BLaER1 treated with 17β-estradiol and CSF1 and Interleukin-3, amounts not matched to agents 10 nM and 100 nM (cell line): ENCODE measurements at regions not wholly inside any gene's neighbourhood (a gene's known extent, or its start where the extent isn't known, plus 50 kb on each side); places are given as distances from the start of the nearest gene placed in this dataset.

Source experiments
- H3K27ac ChIP-seq, 11 experiments: shearing (Covaris generic); formaldehyde crosslinking; 2 replicates each; pipeline ENCODE4 v1.8.1; 2022
- H3K27me3 ChIP-seq, 11 experiments: shearing (Covaris generic); formaldehyde crosslinking; 2 replicates each; pipeline ENCODE4 v1.8.1; 2022
- H3K36me3 ChIP-seq, 11 experiments: shearing (Covaris generic); formaldehyde crosslinking; 2 replicates each; pipeline ENCODE4 v1.8.1; 2022
- H3K4me1 ChIP-seq, 10 experiments: shearing (Covaris generic); formaldehyde crosslinking; 2 replicates each; pipeline ENCODE4 v1.8.1; 2022
- H3K4me2 ChIP-seq, 11 experiments: shearing (Covaris generic); formaldehyde crosslinking; 2 replicates each; pipeline ENCODE4 v1.8.1; 2022
- H3K4me3 ChIP-seq, 10 experiments: shearing (Covaris generic); formaldehyde crosslinking; 2 replicates each; pipeline ENCODE4 v1.8.1; 2022
- H3K9ac ChIP-seq, 11 experiments: shearing (Covaris generic); formaldehyde crosslinking; 2 replicates each; pipeline ENCODE4 v1.8.1; 2022
- H3K9me3 ChIP-seq, 11 experiments: shearing (Covaris generic); formaldehyde crosslinking; replicated peaks in 1 of 11; 2 replicates each; pipeline ENCODE4 v1.8.1; 2022
- H4K20me1 ChIP-seq, 11 experiments: shearing (Covaris generic); formaldehyde crosslinking; 2 replicates each; pipeline ENCODE4 v1.8.1; 2022
- Cebpa-rat ChIP-seq, 11 experiments: shearing (Covaris generic); IDR thresholded peaks; 2 replicates each; pipeline ENCODE4 v1.8.1; 2022

- Histone ChIP-seq H3K36me3 (no peaks in the 10 kb centered on the region), H3K27me3 (no peaks in the 10 kb centered on the region), H3K27ac (no peak overlapping the region), H4K20me1 (no peaks in the 10 kb centered on the region), H3K9ac (no peak overlapping the region), H3K4me3 (no peak overlapping the region), H3K4me2 (no peak overlapping the region), H3K9me3 (peaks cover 0 to 4% (median 0%) of the 10 kb centered on the region in 11 experiments; a peak in 2 of 22 replicates), H3K4me1 (peaks cover 17 to 43% (median 30%) of the 10 kb centered on the region in 10 experiments)
- no peak for TF ChIP-seq Cebpa-rat (IDR thresholded peaks at IDR 0.05)
Observed at GRCh38 chr16:73319737-73320136, 271.8 kb upstream of the ZFHX3 start.

- Histone ChIP-seq H3K4me3 (no peak overlapping the region), H3K4me1 (peaks cover 21 to 48% (median 30%) of the 10 kb centered on the region in 10 experiments), H3K27ac (no peak overlapping the region), H3K9me3 (peaks cover 0 to 8% (median 2%) of the 10 kb centered on the region in 11 experiments; a peak in 18 of 22 replicates), H3K27me3 (no peaks in the 10 kb centered on the region), H3K36me3 (no peaks in the 10 kb centered on the region), H3K9ac (no peak overlapping the region), H4K20me1 (no peaks in the 10 kb centered on the region), H3K4me2 (no peak overlapping the region)
- TF ChIP-seq Cebpa-rat (IDR thresholded peaks at IDR 0.05) = no peak
Observed at GRCh38 chr16:73319261-73319660, 271.3 kb upstream of the ZFHX3 start.

GRCh38 chr16:73317321-73317857, 269.5 kb upstream of the ZFHX3 start:
- H3K9me3 ChIP-seq = peaks cover 8 to 19% (median 13%) of the 10 kb centered on the region in 11 experiments; a peak in 21 of 22 replicates
- H3K4me2 ChIP-seq = 0 out of 22 replicates have a peak overlapping the region, but pooled peaks of 1 of the 11 experiments have one; percentile 2
- peaks cover 19 to 40% (median 26%) of the 10 kb centered on the region in 10 experiments for H3K4me1 ChIP-seq
- H3K27me3 ChIP-seq = no peaks in the 10 kb centered on the region
- H3K4me3 ChIP-seq = no peak overlapping the region
- H3K9ac ChIP-seq = no peak overlapping the region
- no peak overlapping the region for H3K27ac ChIP-seq
- no peaks in the 10 kb centered on the region for H3K36me3 ChIP-seq
- H4K20me1 ChIP-seq = no peaks in the 10 kb centered on the region
- TF ChIP-seq Cebpa-rat (IDR thresholded peaks at IDR 0.05) = no peak

GRCh38 chr16:73315645-73316044, 267.7 kb upstream of the ZFHX3 start:
- H3K9me3 ChIP-seq = peaks cover 8 to 19% (median 13%) of the 10 kb centered on the region in 11 experiments; a peak in 21 of 22 replicates
- no peaks in the 10 kb centered on the region for H3K36me3 ChIP-seq
- H3K9ac ChIP-seq = peak overlapping the region in 1 of 11 experiments; percentile 17; a peak in 1 of 22 replicates
- no peak overlapping the region for H3K4me3 ChIP-seq
- peak overlapping the region; percentile 47 to 84 (median 65); a peak in 21 of 22 replicates for H3K4me2 ChIP-seq
- no peaks in the 10 kb centered on the region for H4K20me1 ChIP-seq
- TF ChIP-seq Cebpa-rat (IDR thresholded peaks at IDR 0.05) = peak in 1 of 11 experiments; percentile 47; a peak in 1 of 22 replicates
- peaks cover 19 to 39% (median 26%) of the 10 kb centered on the region in 10 experiments for H3K4me1 ChIP-seq
- no peaks in the 10 kb centered on the region for H3K27me3 ChIP-seq
- H3K27ac ChIP-seq = peak overlapping the region in 9 of 11 experiments; percentile 44 to 75 (median 55); a peak in 16 of 22 replicates

GRCh38 chr16:73313950-73314349, 266.0 kb upstream of the ZFHX3 start:
- no peak overlapping the region for H3K4me2 ChIP-seq
- no peaks in the 10 kb centered on the region for H3K36me3 ChIP-seq
- H3K27ac ChIP-seq = no peak overlapping the region
- no peak for TF ChIP-seq Cebpa-rat (IDR thresholded peaks at IDR 0.05)
- peaks cover 21 to 46% (median 29%) of the 10 kb centered on the region in 10 experiments for H3K4me1 ChIP-seq
- H3K4me3 ChIP-seq = no peak overlapping the region
- no peak overlapping the region for H3K9ac ChIP-seq
- peaks cover 8 to 19% (median 13%) of the 10 kb centered on the region in 11 experiments; a peak in 21 of 22 replicates for H3K9me3 ChIP-seq
- no peaks in the 10 kb centered on the region for H4K20me1 ChIP-seq
- no peaks in the 10 kb centered on the region for H3K27me3 ChIP-seq

- no peaks in the 10 kb centered on the region for H3K27me3 ChIP-seq
- TF ChIP-seq Cebpa-rat (IDR thresholded peaks at IDR 0.05) = no peak
- H3K9me3 ChIP-seq = peaks cover 8 to 19% (median 13%) of the 10 kb centered on the region in 11 experiments; a peak in 21 of 22 replicates
- no peak overlapping the region for H3K4me3 ChIP-seq
- H3K4me2 ChIP-seq = peak overlapping the region in 5 of 11 experiments; percentile 3 to 23 (median 13); a peak in 3 of 22 replicates
- H3K36me3 ChIP-seq = no peaks in the 10 kb centered on the region
- no peak overlapping the region for H3K27ac ChIP-seq
- H4K20me1 ChIP-seq = no peaks in the 10 kb centered on the region
- peaks cover 30 to 56% (median 45%) of the 10 kb centered on the region in 10 experiments for H3K4me1 ChIP-seq
- no peak overlapping the region for H3K9ac ChIP-seq
Observed at GRCh38 chr16:73311857-73312723, 264.2 kb upstream of the ZFHX3 start.

GRCh38 chr16:73308771-73309170, 260.8 kb upstream of the ZFHX3 start:
- Histone ChIP-seq H3K27ac (no peak overlapping the region; a peak in 2 of 22 replicates), H4K20me1 (no peaks in the 10 kb centered on the region), H3K27me3 (no peaks in the 10 kb centered on the region), H3K9me3 (peaks cover under 1 to 13% (median 6%) of the 10 kb centered on the region in 11 experiments; a peak in 18 of 22 replicates), H3K4me2 (peak overlapping the region in 4 of 11 experiments; percentile 22 to 69 (median 44); a peak in 8 of 22 replicates), H3K4me1 (peaks cover 27 to 48% (median 39%) of the 10 kb centered on the region in 10 experiments), H3K36me3 (no peaks in the 10 kb centered on the region), H3K9ac (no peak overlapping the region), H3K4me3 (no peak overlapping the region)
- no peak for TF ChIP-seq Cebpa-rat (IDR thresholded peaks at IDR 0.05)

GRCh38 chr16:73306901-73307413, 259.0 kb upstream of the ZFHX3 start:
- Histone ChIP-seq H3K4me1 (peaks cover 27 to 43% (median 36%) of the 10 kb centered on the region in 10 experiments), H3K4me2 (peak overlapping the region; percentile 44 to 85 (median 71)), H3K27me3 (no peaks in the 10 kb centered on the region), H4K20me1 (no peaks in the 10 kb centered on the region), H3K9ac (peak overlapping the region in 2 of 11 experiments; percentile 9 to 10; a peak in 2 of 22 replicates), H3K36me3 (no peaks in the 10 kb centered on the region), H3K9me3 (no peaks in the 10 kb centered on the region), H3K4me3 (no peak overlapping the region), H3K27ac (peak overlapping the region in 6 of 11 experiments; percentile 23 to 57 (median 44); a peak in 10 of 22 replicates)
- no peak for TF ChIP-seq Cebpa-rat (IDR thresholded peaks at IDR 0.05)
